ENCODE measurements at regions not wholly inside any gene's neighbourhood (a gene's known extent, or its start where the extent isn't known, plus 50 kb on each side); places are given as distances from the start of the nearest gene placed in this dataset.

- DNase-seq = no peak
- TF ChIP-seq CTCF (IDR thresholded peaks at IDR 0.05) (no peak), POLR2A (IDR thresholded peaks at IDR 0.05) (no peak)
- Histone ChIP-seq H3K4me3 (no peak overlapping the region), H3K27ac (no peak overlapping the region), H3K27me3 (no peaks in the 10 kb centered on the region), H3K9me3 (no peaks in the 10 kb centered on the region), H3K4me1 (no peaks in the 10 kb centered on the region), H3K36me3 (no peaks in the 10 kb centered on the region)
- intact Hi-C loops (cut with DNase I; ENCODE audit: low total_unique reads) = no loop called here
Measured at GRCh38 chr15:61633951-61634350, 404.8 kb upstream of the RORA start.

- intact Hi-C loops (cut with DNase I; ENCODE audit: low total_unique reads) = no loop called here
- DNase-seq = no peak
- TF ChIP-seq POLR2A (IDR thresholded peaks at IDR 0.05) = no peak
- TF ChIP-seq CTCF (IDR thresholded peaks at IDR 0.05) = no peak
- Histone ChIP-seq H3K27ac (no peak overlapping the region), H3K4me3 (no peak overlapping the region), H3K9me3 (no peaks in the 10 kb centered on the region), H3K27me3 (no peaks in the 10 kb centered on the region), H3K36me3 (no peaks in the 10 kb centered on the region), H3K4me1 (no peaks in the 10 kb centered on the region)
Measured at GRCh38 chr15:61629269-61629668, 400.2 kb upstream of the RORA start.

GRCh38 chr15:61624950-61625349 is 395.8 kb upstream of the RORA start:
- no peak for DNase-seq
- H3K9me3 ChIP-seq = no peaks in the 10 kb centered on the region
- H3K36me3 ChIP-seq = no peaks in the 10 kb centered on the region
- no peak overlapping the region for H3K27ac ChIP-seq
- no peak overlapping the region for H3K4me3 ChIP-seq
- H3K27me3 ChIP-seq = no peaks in the 10 kb centered on the region
- no peaks in the 10 kb centered on the region for H3K4me1 ChIP-seq
- intact Hi-C loops (cut with DNase I; ENCODE audit: low total_unique reads) = no loop called here
- TF ChIP-seq CTCF (IDR thresholded peaks at IDR 0.05) (no peak), POLR2A (IDR thresholded peaks at IDR 0.05) (no peak)

- Histone ChIP-seq H3K4me3 (no peak overlapping the region), H3K4me1 (no peaks in the 10 kb centered on the region), H3K9me3 (no peaks in the 10 kb centered on the region), H3K36me3 (no peaks in the 10 kb centered on the region), H3K27ac (no peak overlapping the region), H3K27me3 (no peaks in the 10 kb centered on the region)
- TF ChIP-seq CTCF (IDR thresholded peaks at IDR 0.05) = no peak
- TF ChIP-seq POLR2A (IDR thresholded peaks at IDR 0.05) = no peak
- intact Hi-C loops (cut with DNase I; ENCODE audit: low total_unique reads) = no loop called here
- no peak for DNase-seq
Measured at GRCh38 chr15:61623746-61624145, 394.6 kb upstream of the RORA start.

GRCh38 chr15:61621865-61622264 is 392.8 kb upstream of the RORA start:
- no peak overlapping the region for H3K27ac ChIP-seq
- H3K9me3 ChIP-seq = no peaks in the 10 kb centered on the region
- H3K27me3 ChIP-seq = no peaks in the 10 kb centered on the region
- TF ChIP-seq CTCF (IDR thresholded peaks at IDR 0.05) (no peak), POLR2A (IDR thresholded peaks at IDR 0.05) (no peak)
- H3K4me1 ChIP-seq = no peaks in the 10 kb centered on the region
- intact Hi-C loops (cut with DNase I; ENCODE audit: low total_unique reads) = no loop called here
- H3K36me3 ChIP-seq = no peaks in the 10 kb centered on the region
- no peak for DNase-seq
- no peak overlapping the region for H3K4me3 ChIP-seq

Measured in uterus (tissue), 3 donors.